ENCODE measurements at regions not wholly inside any gene's neighbourhood (a gene's known extent, or its start where the extent isn't known, plus 50 kb on each side); places are given as distances from the start of the nearest gene placed in this dataset.

- TF ChIP-seq CTCF (IDR thresholded peaks at IDR 0.05) (no peak), POLR2A (IDR thresholded peaks at IDR 0.05) (no peak)
Measured at GRCh38 chr12:77273898-77274297, 208.5 kb upstream of the E2F7 start.

Measured in thyroid gland (tissue), 4 donors.